ENCODE measurements at regions not wholly inside any gene's neighbourhood (a gene's known extent, or its start where the extent isn't known, plus 50 kb on each side); places are given as distances from the start of the nearest gene placed in this dataset.

GRCh38 chr3:101143012-101143411, 149.8 kb upstream of the ABI3BP start:
- RAD21 ChIA-PET (ENCODE audit: unreplicated experiment): no interaction called here
- no peak overlapping the region for H3K9ac ChIP-seq (ENCODE audit: control insufficient read depth, insufficient read depth, low read length)
- no peaks in the 10 kb centered on the region for H3K79me2 ChIP-seq (ENCODE audit: control insufficient read depth, insufficient read depth, low read length)
- POLR2A ChIA-PET: no interaction called here
- SMC1A ChIA-PET (ENCODE audit: uncharacterized antibody, unreplicated experiment): no interaction called here
- H3K27me3 ChIP-seq (replicated peaks in 1 of 2; ENCODE audit: control insufficient read depth in 2 of 2, insufficient read depth in 2 of 2, low read length in 1 of 2): no peaks in the 10 kb centered on the region
- no peak for TF ChIP-seq ELK1 (IDR thresholded peaks at IDR 0.05; ENCODE audit: low read depth, low read length)
- DNase-seq (ENCODE audit: low read depth, low spot score) (no peak), FAIRE-seq (no peak), ATAC-seq (no peak)
- no peak overlapping the region for H3K4me2 ChIP-seq (ENCODE audit: control insufficient read depth, insufficient read depth)
- H3K4me3 ChIP-seq: no peak overlapping the region
- CTCF ChIA-PET: no interaction called here
- in situ Hi-C loops (cut with MboI): no loop called here
- no peaks in the 10 kb centered on the region for H4K20me1 ChIP-seq (ENCODE audit: control insufficient read depth, insufficient read depth)
- no peak overlapping the region for H2AFZ ChIP-seq (ENCODE audit: control insufficient read depth, low read depth, low read length)
- H3K9me3 ChIP-seq (replicated peaks; ENCODE audit: control insufficient read depth, insufficient read depth, low read length): no peaks in the 10 kb centered on the region
- no peaks in the 10 kb centered on the region for H3K4me1 ChIP-seq (ENCODE audit: control insufficient read depth, insufficient read depth, low read length)
- intact Hi-C loops (cut with micrococcal nuclease; ENCODE audit: unreplicated experiment): no loop called here
- no peaks in the 10 kb centered on the region for H3K36me3 ChIP-seq (ENCODE audit: control insufficient read depth in 2 of 2, insufficient read depth in 2 of 2, low read length in 1 of 2)
- no TSS peak for BruUV-seq (replicated peaks)
- H3K27ac ChIP-seq (ENCODE audit: control insufficient read depth, insufficient read depth): no peak overlapping the region
- WGBS (ENCODE audit: insufficient coverage, insufficient replicate concordance, low lambda C conversion rate, missing lambda C conversion rate): 64% methylated on average over 3 of the region's 3 CpGs

- ChIA-PET CTCF (no interaction called here), POLR2A (no interaction called here), RAD21 (ENCODE audit: unreplicated experiment) (no interaction called here), SMC1A (ENCODE audit: uncharacterized antibody, unreplicated experiment) (no interaction called here)
- no peak for DNase-seq (ENCODE audit: low read depth, low spot score)
- Histone ChIP-seq H4K20me1 (ENCODE audit: control insufficient read depth, insufficient read depth) (no peaks in the 10 kb centered on the region), H3K79me2 (ENCODE audit: control insufficient read depth, insufficient read depth, low read length) (no peaks in the 10 kb centered on the region), H3K9ac (ENCODE audit: control insufficient read depth, insufficient read depth, low read length) (no peak overlapping the region), H3K9me3 (replicated peaks; ENCODE audit: control insufficient read depth, insufficient read depth, low read length) (no peaks in the 10 kb centered on the region), H3K4me1 (ENCODE audit: control insufficient read depth, insufficient read depth, low read length) (no peaks in the 10 kb centered on the region), H3K27ac (ENCODE audit: control insufficient read depth, insufficient read depth) (no peak overlapping the region), H3K4me2 (ENCODE audit: control insufficient read depth, insufficient read depth) (no peak overlapping the region), H2AFZ (ENCODE audit: control insufficient read depth, low read depth, low read length) (no peak overlapping the region), H3K27me3 (replicated peaks in 1 of 2; ENCODE audit: control insufficient read depth in 2 of 2, insufficient read depth in 2 of 2, low read length in 1 of 2) (no peaks in the 10 kb centered on the region), H3K36me3 (ENCODE audit: control insufficient read depth in 2 of 2, insufficient read depth in 2 of 2, low read length in 1 of 2) (no peaks in the 10 kb centered on the region), H3K4me3 (no peak overlapping the region)
- in situ Hi-C loops (cut with MboI): no loop called here
- 13% methylated on average over 2 of the region's 2 CpGs for WGBS (ENCODE audit: insufficient coverage, insufficient replicate concordance, low lambda C conversion rate, missing lambda C conversion rate)
- intact Hi-C loops (cut with micrococcal nuclease; ENCODE audit: unreplicated experiment): no loop called here
- no TSS peak for BruUV-seq (replicated peaks)
- TF ChIP-seq TCF3 (IDR thresholded peaks at IDR 0.05; ENCODE audit: borderline replicate concordance, insufficient read depth, low read depth, low read length) (no peak), FOXM1 (IDR thresholded peaks at IDR 0.05; ENCODE audit: low read depth, low read length) (no peak), NR2F1 (conservative IDR thresholded peaks at IDR 0.05) (no peak), CBX5 (IDR thresholded peaks at IDR 0.05; ENCODE audit: low read depth) (no peak), ZNF274 (IDR thresholded peaks at IDR 0.05; ENCODE audit: insufficient read depth, insufficient read length) (no peak), MYC (IDR thresholded peaks at IDR 0.05; ENCODE audit: insufficient read depth, insufficient read length, insufficient replicate concordance, low read length, severe bottlenecking) (no peak), SP1 (IDR thresholded peaks at IDR 0.05; ENCODE audit: low read depth, low read length) (no peak), CREM (IDR thresholded peaks at IDR 0.05; ENCODE audit: low read depth) (no peak), MTA3 (IDR thresholded peaks at IDR 0.05; ENCODE audit: borderline replicate concordance, low read length) (no peak)
- ATAC-seq: no peak
- no peak for FAIRE-seq
These were observed 148.9 kb upstream of the ABI3BP start for GRCh38 chr3:101142160-101142559.

All from GM12878 (cell line).